IPS-18c (cell line): ENCODE measurements at regions not wholly inside any gene's neighbourhood (a gene's known extent, or its start where the extent isn't known, plus 50 kb on each side); places are given as distances from the start of the nearest gene placed in this dataset.

Experiments used
- H3K4me3 ChIP-seq: 2 replicates; pipeline ENCODE4 v1.7.0; 2013; ENCODE audit warnings: low read depth, mild to moderate bottlenecking, low read length, moderate library complexity; ENCODE audit not compliant: insufficient read depth
- H3K9me3 ChIP-seq: one replicate; pipeline ENCODE4 v1.6.1; 2013; ENCODE audit warnings: mild to moderate bottlenecking, low read length, moderate library complexity; ENCODE audit not compliant: control insufficient read depth, insufficient read depth

- H3K9me3 ChIP-seq = no peaks in the 10 kb centered on the region
- H3K4me3 ChIP-seq = no peak overlapping the region
Measured at GRCh38 chr18:79579807-79580497, 99.7 kb upstream of the CTDP1 start.

- Histone ChIP-seq H3K9me3 (no peaks in the 10 kb centered on the region), H3K4me3 (no peak overlapping the region)
Measured at GRCh38 chr18:79580498-79581171, 99.0 kb upstream of the CTDP1 start.

GRCh38 chr18:79581406-79581805 lies 98.2 kb upstream of the CTDP1 start:
- Histone ChIP-seq H3K9me3 (no peaks in the 10 kb centered on the region), H3K4me3 (no peak overlapping the region)

- Histone ChIP-seq H3K4me3 (no peak overlapping the region), H3K9me3 (no peaks in the 10 kb centered on the region)
Measured at GRCh38 chr18:79581911-79582310, 97.7 kb upstream of the CTDP1 start.

GRCh38 chr18:79582978-79583377 lies 96.6 kb upstream of the CTDP1 start:
- no peak overlapping the region for H3K4me3 ChIP-seq
- H3K9me3 ChIP-seq = no peaks in the 10 kb centered on the region

- H3K4me3 ChIP-seq = no peak overlapping the region
- no peaks in the 10 kb centered on the region for H3K9me3 ChIP-seq
Measured at GRCh38 chr18:79583426-79583825, 96.2 kb upstream of the CTDP1 start.

GRCh38 chr18:79583984-79584401 lies 95.6 kb upstream of the CTDP1 start:
- Histone ChIP-seq H3K9me3 (no peaks in the 10 kb centered on the region), H3K4me3 (no peak overlapping the region)

- no peak overlapping the region for H3K4me3 ChIP-seq
- H3K9me3 ChIP-seq = no peaks in the 10 kb centered on the region
Measured at GRCh38 chr18:79584491-79585394, 94.9 kb upstream of the CTDP1 start.

GRCh38 chr18:79585395-79586370 lies 93.9 kb upstream of the CTDP1 start:
- no peaks in the 10 kb centered on the region for H3K9me3 ChIP-seq
- H3K4me3 ChIP-seq = no peak overlapping the region

- no peak overlapping the region for H3K4me3 ChIP-seq
- no peaks in the 10 kb centered on the region for H3K9me3 ChIP-seq
Measured at GRCh38 chr18:79586436-79587225, 93.0 kb upstream of the CTDP1 start.

- Histone ChIP-seq H3K9me3 (no peaks in the 10 kb centered on the region), H3K4me3 (no peak overlapping the region)
Measured at GRCh38 chr18:79587226-79587741, 92.3 kb upstream of the CTDP1 start.

- Histone ChIP-seq H3K4me3 (no peak overlapping the region), H3K9me3 (no peaks in the 10 kb centered on the region)
Measured at GRCh38 chr18:79587779-79588635, 91.6 kb upstream of the CTDP1 start.

- no peaks in the 10 kb centered on the region for H3K9me3 ChIP-seq
- no peak overlapping the region for H3K4me3 ChIP-seq
Measured at GRCh38 chr18:79588636-79589481, 90.7 kb upstream of the CTDP1 start.

- Histone ChIP-seq H3K4me3 (no peak overlapping the region), H3K9me3 (no peaks in the 10 kb centered on the region)
Measured at GRCh38 chr18:79589601-79590091, 90.0 kb upstream of the CTDP1 start.
